GM21390 (cell line): ENCODE measurements at regions not wholly inside any gene's neighbourhood (a gene's known extent, or its start where the extent isn't known, plus 50 kb on each side); places are given as distances from the start of the nearest gene placed in this dataset.
"Not testable (repeated sequence)": the region's sequence is repeated elsewhere in the genome, so short reads cannot be mapped to it uniquely, and the experiment has no call there.

ENCODE experiments used
- ATAC-seq: cut with Tn5 transposase; IDR thresholded peaks from one replicate; pipeline ENCODE4 v1.9.1; 2021; ENCODE audit not compliant: unreplicated experiment

DNA sequence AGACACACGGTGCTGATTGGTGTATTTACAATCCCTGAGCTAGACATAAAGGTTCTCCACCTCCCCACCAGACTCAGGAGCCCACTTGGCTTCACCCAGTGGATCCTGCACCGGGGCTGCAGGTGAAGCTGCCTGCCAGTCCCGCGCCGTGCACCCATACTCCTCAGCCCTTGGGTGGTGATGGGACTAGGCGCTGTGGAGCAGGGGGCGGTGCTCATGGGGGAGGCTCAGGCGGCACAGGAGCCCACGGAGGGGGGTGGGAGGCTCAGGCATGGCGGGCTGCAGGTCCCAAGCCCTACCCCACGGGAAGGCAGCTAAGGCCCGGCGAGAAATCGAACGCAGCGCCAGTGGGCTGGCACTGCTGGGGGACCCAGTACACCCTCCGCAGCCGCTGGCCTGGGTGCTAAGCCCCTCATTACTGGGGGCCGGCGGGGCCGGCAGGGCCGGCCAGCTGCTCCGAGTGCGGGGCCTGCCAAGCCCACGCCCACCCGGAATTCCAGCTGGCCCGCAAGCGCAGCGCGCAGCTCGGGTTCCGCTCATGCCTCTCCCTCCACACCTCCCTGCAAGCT is 1447.2 kb downstream of the RAPGEF2 start:
- not testable (repeated sequence) for ATAC-seq

DNA sequence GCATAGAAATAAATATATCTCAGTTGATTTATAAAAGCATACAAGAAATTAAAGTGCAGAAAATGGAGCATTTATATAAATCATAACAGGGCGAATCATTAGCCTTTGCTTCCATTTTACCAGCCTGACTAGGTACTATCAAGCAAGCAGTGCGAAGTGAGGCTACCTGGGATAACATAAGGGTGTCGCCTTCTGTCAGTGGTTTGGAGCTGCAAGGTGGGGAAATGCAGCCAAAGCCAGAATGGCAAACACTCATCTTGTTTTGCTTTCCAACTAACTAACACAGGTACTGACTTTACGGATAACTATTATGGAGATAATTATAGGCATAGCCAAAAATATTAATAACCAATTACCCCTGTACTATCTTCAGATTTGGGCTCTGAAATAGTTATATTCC is 1459.8 kb downstream of the RAPGEF2 start:
- ATAC-seq: no peak

DNA sequence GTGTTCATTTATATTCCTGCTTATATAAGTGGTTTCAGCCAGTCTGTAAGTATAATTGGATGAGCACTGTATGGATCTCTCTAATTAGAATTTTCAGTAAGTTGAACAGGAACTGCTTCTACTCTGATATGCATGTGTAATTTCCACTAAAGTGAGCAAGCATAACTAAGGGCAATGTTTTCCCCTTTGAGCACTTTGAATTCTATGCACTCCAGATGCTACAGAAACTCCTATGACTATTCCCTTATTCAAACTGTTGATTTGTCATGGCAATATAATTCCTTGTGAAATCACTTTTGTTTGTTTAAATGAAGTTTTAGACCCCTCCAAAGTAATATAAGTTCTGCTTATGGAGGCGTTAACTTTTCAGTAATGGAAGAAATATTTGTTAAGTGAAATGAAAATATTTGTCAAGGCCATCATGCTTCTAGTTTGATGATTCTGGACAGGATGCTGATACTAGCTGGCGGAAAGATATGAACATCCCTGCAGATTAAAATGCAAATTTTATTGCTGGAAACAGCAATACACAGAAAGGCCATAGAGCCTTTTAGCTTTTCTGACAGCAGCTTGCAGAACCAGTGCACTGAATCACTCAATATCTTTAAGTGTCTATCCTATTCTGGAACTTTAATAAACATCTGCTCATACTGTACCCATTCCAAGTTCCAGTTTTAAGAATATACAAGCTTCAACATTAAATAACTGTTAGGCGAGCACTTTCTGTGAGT is 1460.8 kb downstream of the RAPGEF2 start:
- ATAC-seq: no peak

DNA sequence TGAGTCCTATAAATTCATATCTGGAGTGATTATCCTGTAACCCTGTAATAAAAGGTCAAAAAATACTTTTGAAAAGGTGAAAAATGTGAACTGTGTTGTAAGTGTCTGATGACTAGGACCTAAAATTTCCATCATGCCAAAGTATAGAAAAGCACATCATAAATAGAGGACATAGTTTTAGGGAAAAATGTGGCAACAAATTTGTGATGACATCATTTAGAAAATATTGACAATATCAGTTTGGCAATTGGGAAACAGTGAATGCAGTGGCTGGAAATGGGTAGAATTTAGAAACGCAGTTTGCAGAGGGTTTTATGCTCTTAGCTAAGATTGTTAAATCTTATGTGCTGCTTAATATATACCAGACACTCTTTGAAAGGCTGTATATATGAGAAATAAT is 1464.8 kb downstream of the RAPGEF2 start:
- no peak for ATAC-seq

DNA sequence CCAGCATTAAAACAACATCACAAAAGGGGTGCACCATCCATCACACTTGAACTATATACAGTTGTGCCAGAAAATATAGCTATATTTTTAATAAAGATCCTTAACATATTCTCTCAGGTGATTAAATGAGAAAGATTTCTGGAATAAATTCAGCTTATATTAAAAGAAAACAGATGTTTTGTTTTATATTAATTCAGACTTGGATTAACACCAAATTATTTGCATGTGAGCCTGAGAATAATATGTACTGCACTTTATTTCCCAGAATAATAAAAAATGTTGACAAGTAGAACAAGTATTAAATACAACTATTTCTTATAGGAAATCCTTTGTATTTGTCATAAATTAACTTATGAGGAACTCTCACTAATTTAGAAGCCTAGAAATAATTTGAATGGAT is 1467.4 kb downstream of the RAPGEF2 start:
- ATAC-seq: no peak

DNA sequence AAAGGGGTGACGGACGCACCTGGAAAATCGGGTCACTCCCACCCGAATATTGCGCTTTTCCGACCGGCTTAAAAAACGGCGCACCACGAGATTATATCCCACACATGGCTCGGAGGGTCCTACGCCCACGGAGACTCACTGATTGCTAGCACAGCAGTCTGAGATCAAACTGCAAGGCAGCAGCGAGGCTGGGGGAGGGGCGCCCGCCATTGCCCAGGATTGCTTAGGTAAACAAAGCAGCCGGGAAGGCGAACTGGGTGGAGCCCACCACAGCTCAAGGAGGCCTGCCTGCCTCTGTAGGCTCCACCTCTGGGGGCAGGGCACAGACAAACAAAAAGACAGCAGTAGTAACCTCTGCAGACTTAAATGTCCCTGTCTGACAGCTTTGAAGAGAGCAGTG is 1471.4 kb downstream of the RAPGEF2 start:
- ATAC-seq: not testable (repeated sequence)

DNA sequence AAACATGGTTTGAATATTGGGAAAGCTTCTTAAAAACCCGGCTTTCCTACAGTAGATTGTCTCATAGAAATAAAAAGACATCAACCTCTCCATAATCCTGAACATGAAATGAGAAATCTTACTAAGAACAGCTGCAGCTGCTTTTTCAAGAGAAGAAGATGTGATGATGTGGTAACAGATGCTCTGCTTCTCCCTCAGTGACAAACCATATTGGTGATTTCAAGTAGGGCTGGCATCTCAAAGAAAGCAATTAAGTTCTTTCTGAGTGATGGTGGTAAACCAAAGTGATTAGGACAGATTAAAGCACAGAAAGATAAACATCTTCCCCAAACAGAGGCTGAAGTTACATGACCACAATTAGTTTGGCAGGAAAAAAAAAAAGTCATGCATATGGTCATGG is 1477.7 kb downstream of the RAPGEF2 start:
- no peak for ATAC-seq

DNA sequence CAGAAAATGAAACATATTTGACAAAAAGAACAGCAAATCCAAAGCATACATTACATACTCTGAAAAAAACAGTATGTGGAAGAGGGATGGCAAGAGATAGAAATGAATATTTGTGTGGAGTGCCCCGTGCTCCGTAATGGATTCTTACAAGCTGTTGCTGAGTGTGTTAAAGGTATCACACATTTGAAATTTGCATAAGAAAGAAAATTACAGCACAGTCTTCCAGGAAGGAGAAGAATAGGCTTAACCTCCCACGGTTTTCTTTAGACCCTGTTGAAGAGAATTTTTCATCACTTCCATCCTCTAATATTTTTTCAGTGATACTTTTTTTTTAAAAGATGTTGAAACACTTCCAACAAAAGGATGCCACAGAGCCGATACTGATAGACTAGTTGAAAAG is 1489.4 kb downstream of the RAPGEF2 start:
- ATAC-seq: no peak

DNA sequence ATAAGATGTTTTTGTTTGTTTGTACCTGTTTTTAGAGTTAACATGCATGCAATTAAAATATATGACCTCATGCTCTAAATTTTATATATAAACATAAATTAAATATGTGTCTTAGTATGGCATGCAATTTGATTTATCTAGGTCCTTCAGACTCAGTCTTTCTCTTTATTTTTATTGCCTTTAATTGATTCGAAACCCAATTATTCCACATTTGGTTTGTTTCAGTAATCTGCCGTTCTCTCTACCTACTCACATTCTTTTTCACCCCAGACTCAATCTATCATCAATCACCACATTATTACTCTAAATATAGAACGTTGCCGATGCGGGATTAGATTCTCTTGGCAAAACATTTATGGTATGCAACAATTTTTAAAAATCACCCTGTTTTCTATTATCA is 1492.8 kb downstream of the RAPGEF2 start:
- no peak for ATAC-seq

DNA sequence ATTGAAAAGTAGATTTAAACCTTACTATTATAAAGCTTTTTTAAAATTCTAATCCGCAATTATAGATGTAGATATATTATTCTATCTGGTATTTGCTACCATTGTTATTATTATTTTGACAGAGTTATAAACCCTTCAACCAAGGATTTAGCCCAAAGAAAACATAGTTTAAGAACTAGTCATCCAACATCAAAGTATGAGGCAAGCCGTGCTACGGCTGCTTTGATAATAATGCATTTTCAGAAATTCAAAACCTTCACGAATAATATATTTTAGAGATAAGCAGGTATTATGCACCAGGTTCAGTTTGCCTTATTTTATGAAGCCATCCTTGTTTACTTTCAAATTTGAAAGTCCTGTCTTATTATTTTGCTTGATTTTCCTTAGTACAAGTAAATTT is 1501.7 kb downstream of the RAPGEF2 start:
- ATAC-seq: no peak

DNA sequence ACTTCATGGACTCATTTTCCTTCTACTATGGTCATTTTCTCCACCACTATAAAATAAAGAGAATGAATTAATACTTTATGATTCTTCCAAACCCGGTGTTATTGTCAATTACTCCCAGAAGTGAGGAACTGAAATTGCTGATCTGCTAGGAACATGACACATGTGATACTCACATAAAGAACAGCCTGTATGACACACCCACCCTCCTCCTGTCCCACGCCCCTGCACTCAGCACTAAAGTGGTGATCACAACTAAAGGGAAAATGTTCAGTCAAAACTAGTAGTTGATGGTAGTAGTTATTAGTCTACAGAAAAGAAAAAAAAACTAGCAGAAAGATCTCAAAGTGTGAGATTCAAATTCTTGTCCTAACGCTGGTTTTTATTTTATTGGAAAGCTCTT is 1508.3 kb downstream of the RAPGEF2 start:
- no peak for ATAC-seq

DNA sequence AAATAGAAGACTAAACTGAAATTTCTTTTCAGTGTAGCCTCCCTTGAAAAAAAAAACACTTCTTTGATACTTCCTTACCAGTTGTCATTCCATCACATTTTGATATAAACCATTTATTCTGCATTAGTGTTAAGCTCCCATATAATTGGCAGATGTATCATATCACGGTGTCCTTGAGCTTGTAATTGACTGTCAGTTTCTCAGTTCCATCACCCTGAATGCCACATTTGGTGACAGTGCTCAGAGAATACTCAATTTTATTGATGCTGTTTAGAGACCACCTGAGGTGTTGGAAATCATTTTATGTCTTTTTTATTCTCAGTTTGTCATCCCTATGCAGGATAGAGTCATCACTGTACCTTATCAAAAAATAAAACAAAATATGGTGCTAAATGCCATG is 1528.2 kb downstream of the RAPGEF2 start:
- no peak for ATAC-seq

DNA sequence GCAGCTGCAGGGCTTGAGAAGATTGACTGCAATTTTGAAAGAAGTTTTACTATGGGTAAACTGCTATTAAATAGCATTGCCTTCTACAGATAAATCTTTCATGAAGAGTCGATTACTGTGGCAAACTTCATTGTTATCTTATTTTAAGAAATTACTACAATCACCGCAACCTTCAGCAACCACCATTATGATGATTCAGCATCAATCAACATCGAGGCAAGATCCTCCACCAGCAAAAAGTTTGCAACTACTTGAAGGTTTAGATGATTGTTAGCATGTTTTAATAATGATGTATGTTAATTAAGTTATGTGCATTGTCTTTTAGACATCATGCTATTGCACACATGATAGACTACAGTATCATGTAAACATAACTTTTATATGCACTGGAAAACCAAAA is 1511.0 kb downstream of the FSTL5 start:
- no peak for ATAC-seq

DNA sequence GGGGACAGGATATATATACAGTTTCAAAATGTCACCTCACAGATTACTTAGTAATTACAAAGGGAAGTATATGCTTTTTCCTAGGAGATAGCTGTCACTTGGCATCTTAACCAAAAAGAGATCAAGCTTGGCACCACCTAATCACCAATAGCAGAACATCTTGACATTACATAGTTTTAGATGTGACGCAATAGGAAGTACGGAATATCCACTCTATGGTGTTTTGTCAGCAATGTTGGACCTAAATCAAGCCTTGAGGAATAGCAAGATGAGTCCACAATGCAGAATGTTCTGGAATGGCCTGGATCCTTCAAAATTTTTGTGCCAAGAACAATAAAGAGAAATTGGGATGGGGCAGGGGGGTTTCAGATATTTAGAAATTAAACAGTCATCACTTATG is 1488.2 kb downstream of the FSTL5 start:
- no peak for ATAC-seq

DNA sequence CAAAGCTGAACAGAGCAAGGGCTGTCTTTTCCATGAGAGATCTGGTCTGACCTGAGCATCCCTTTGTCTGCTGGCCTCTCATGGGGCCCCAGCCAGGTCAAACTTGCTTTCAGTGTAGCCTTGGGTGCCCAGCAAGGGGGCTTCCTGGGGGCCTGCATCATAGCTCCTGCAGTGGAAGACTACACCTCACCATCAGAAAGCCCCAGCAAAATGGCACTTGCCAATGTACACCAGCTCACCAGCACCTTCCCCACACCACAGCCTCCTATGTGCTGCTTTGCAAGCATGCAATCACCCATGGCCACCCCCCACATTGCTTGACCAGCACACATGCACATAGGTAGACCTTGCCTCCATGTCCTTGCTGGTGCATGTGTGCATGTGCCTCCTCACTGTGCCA is 1478.1 kb downstream of the FSTL5 start:
- no peak for ATAC-seq

DNA sequence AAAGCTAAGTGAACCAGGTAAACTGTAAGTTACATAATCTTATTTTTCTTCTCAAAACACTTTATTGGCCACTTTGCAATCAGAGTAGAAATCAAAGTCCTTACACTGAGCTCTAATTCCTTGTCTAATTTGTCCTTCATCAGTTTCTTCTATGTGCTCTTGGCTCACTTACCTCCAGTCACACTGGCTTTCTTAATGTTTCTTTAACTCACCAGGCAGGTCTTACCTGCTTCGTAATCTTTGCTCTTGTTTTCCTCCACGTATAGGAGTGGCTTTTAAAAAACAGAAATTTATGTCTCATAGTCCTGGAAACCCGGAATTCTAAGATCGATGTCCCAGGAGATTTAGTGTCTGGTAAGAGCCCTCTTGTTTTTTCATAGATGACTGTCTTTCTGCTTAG is 1462.1 kb downstream of the FSTL5 start:
- ATAC-seq: no peak

DNA sequence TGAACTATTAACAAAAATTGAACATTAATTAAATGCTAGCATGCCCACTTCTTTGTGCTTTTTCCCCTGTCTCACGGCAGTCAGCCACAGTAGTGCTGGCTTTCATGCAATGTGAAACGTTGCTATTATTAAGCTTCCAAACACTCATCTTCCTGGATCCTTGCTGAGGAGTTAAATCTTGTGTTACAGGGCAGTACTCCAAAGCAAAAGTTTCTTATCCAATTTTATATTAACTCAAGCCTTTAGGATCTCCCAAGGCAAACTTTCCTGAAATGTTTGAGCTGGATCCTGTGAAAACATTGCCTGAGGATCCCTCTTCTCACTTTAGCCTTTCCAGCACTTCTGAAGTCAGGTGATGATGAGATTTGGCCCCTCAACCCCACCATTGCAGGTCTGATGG is 1454.8 kb downstream of the FSTL5 start:
- ATAC-seq: no peak

DNA sequence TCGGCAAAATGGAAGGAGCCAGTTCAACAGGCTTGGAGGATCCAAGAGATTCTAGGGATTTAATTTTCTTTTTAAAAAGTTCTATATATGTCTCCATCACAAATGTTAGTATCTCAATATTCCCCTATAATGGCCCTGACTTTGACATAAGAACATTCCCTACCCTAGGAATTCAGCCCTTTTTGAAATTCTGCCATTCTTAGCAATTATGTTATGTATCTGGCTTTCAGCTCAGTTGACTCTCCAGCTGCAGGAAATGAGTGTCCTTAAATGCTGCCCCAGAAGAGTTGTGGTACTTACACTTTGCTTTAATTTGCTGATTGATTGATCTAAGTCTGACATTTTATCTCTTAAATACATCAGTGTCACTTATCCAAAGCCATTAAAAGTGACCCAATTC is 1454.3 kb downstream of the FSTL5 start:
- no peak for ATAC-seq

DNA sequence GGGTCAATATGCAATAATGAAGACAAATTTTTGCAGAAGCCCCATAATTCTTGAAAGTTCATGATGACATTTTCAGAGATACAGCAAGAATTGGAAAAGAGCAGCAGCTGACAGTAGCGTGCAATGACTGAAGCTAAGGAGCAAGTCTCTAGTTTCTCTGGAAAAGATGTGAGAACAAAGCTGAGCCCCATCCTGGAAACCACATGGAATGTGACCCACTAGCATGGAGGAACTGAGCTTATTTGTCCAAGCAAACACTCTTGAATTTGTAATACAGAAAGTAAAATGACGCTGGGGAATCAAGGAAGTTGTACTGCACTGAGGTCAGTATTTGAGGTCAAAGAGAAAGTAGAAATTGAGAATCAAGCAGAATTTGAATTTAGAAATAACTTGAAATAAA is 1447.2 kb downstream of the FSTL5 start:
- ATAC-seq: no peak

DNA sequence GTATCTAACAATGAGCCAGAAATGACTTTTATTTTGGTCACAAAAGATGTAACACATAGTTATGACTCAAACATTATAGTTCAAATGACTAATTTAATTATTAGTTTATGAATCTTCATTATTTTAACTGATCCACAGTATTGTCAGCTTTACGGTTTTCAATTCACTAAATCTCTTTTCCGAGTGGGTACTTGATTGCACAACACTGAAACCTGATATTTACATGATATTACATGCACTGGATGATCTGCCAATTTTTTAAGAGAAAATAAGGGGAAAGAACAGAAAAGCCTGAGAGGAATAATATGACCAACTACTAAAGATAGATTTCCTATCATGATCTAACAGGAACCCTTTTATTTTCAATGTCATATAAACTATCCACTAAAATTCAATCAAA is 1446.0 kb downstream of the FSTL5 start:
- no peak for ATAC-seq

DNA sequence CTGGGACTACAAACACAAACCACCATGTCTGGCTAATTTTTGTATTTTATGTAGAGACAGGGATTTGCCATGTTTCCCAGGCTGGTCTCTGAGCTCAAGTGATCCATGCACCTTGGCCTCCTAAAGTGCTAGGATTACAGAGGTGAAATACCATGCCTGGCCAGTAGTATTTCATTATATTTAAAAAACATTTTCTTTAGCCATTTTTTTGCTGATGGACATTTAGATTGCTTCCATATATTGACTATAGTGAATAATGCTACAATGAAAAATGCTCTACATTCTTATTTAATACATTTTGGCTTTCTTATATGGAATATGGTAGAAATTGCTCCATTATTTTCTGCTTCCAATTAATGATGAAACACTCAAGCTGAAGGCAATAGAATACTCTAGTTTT is 1439.7 kb downstream of the FSTL5 start:
- no peak for ATAC-seq

DNA sequence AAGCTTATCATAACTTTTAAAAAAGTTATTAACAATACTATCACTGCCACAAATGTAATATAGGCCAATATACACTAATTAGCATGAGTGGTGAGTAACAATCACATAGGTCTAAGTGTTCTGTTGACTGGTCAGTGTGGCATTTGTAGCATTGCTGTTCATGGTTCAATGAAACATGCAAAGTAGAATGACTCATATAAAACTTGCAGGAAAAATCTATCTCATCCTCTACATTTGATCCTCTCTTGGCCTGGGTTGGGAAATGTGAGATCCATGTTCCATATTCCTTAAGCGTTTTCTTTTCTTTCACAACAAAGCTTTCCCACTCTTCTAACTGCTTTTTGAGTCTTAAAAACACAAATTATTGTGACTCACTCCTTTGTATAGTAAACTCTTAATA is 1418.7 kb downstream of the FSTL5 start:
- no peak for ATAC-seq

DNA sequence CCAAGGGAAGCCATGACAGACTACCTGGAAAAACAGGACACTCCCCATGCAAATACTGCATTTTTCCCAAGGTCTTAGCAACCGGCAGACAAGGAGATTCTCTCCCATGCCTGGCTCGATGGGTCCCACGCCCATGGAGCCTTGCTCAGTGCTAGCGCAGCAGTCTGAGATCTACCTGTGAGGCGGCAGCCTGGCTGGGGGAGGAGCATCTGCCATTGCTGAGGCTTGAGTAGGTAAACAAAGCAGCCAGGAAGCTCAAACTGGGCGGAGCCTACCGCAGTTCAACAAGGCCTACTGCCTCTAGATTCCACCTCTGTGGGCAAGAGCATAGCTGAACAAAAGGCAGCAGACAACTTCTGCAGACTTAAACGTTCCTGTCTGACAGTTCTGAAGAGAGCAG is 1417.2 kb downstream of the FSTL5 start:
- not testable (repeated sequence) for ATAC-seq
